SK-N-MC (cell line): ENCODE measurements at regions not wholly inside any gene's neighbourhood (a gene's known extent, or its start where the extent isn't known, plus 50 kb on each side); places are given as distances from the start of the nearest gene placed in this dataset.
A peak's percentile ranks its signal among the peaks of the same experiment; 100 is the strongest.
"Not testable (repeated sequence)": the region's sequence is repeated elsewhere in the genome, so short reads cannot be mapped to it uniquely, and the experiment has no call there.

Source experiments
- DNase-seq: peaks from one replicate; pipeline ENCODE4 v3.0.0-alpha.2; 2011; ENCODE audit warnings: low read depth, low spot score
- H3K27ac ChIP-seq: fragments of 200-600 bp; sonication (generic); 2 replicates; pipeline ENCODE4 v1.5.1; 2016; ENCODE audit warnings: mixed run types
- H3K36me3 ChIP-seq: fragments of 200-600 bp; sonication (generic); 2 replicates; pipeline ENCODE4 v1.6.1; 2017; ENCODE audit warnings: antibody characterized with exemption, low read length, mixed read lengths; ENCODE audit not compliant: insufficient read depth
- H3K4me3 ChIP-seq: fragments of 200-600 bp; sonication (generic); 2 replicates; pipeline ENCODE4 v1.5.1; 2016
- H3K9ac ChIP-seq: fragments of 200-600 bp; sonication (generic); 2 replicates; pipeline ENCODE4 v1.8.0; 2017; ENCODE audit warnings: mixed run types, mixed read lengths; ENCODE audit not compliant: insufficient read length
- H3K9me3 ChIP-seq: fragments of 200-600 bp; sonication (generic); 2 replicates; pipeline ENCODE4 v1.6.1; 2017; ENCODE audit warnings: low read depth, mild to moderate bottlenecking, antibody characterized with exemption, low read length, moderate library complexity, mixed read lengths
- EZH2 ChIP-seq: fragments of 200-600 bp; sonication (generic); IDR thresholded peaks from one replicate; pipeline ENCODE4 v1.6.1; 2017; ENCODE audit warnings: antibody characterized with exemption
- FOXP2 ChIP-seq: optimal IDR thresholded peaks from 2 replicates; pipeline ENCODE3; 2011; ENCODE audit warnings: mild to moderate bottlenecking, moderate library complexity; ENCODE audit not compliant: insufficient read depth; ENCODE audit errors: extremely low read length, control extremely low read depth
- POLR2AphosphoS5 ChIP-seq: IDR thresholded peaks from 2 replicates; pipeline ENCODE4 v1.6.1; 2012; ENCODE audit warnings: mild to moderate bottlenecking, low read depth, low read length, borderline replicate concordance

GRCh38 chr6:811831-812230 lies 118.9 kb upstream of the EXOC2 start:
- Histone ChIP-seq H3K27ac (no peak overlapping the region), H3K9me3 (no peaks in the 10 kb centered on the region), H3K4me3 (no peak overlapping the region), H3K9ac (no peak overlapping the region), H3K36me3 (no peaks in the 10 kb centered on the region)
- no peak for DNase-seq
- TF ChIP-seq POLR2AphosphoS5 (no peak), FOXP2 (no peak), EZH2 (no peak)

GRCh38 chr6:811191-811590 lies 118.3 kb upstream of the EXOC2 start:
- TF ChIP-seq POLR2AphosphoS5 (no peak), FOXP2 (no peak), EZH2 (no peak)

GRCh38 chr6:804771-805170 lies 111.8 kb upstream of the EXOC2 start:
- Histone ChIP-seq H3K36me3 (no peaks in the 10 kb centered on the region), H3K27ac (no peak overlapping the region), H3K9ac (no peak overlapping the region), H3K9me3 (no peaks in the 10 kb centered on the region), H3K4me3 (no peak overlapping the region)
- no peak for DNase-seq
- no peak for TF ChIP-seq POLR2AphosphoS5
- no peak for TF ChIP-seq EZH2
- TF ChIP-seq FOXP2: no peak

More at GRCh38 chr6:811191-811590, 118.3 kb upstream of the EXOC2 start:
- H3K9me3 ChIP-seq: no peaks in the 10 kb centered on the region
- no peak overlapping the region for H3K9ac ChIP-seq
- no peak for DNase-seq
- no peak overlapping the region for H3K4me3 ChIP-seq
- H3K36me3 ChIP-seq: no peaks in the 10 kb centered on the region
- no peak overlapping the region for H3K27ac ChIP-seq

- DNase-seq: no peak
- Histone ChIP-seq H3K27ac (no peak overlapping the region), H3K36me3 (no peaks in the 10 kb centered on the region), H3K9ac (no peak overlapping the region), H3K9me3 (no peaks in the 10 kb centered on the region), H3K4me3 (no peak overlapping the region)
- TF ChIP-seq POLR2AphosphoS5 (no peak), FOXP2 (no peak), EZH2 (no peak)
These were observed 111.4 kb upstream of the EXOC2 start for GRCh38 chr6:804317-804716.

GRCh38 chr6:803191-803977 lies 110.4 kb upstream of the EXOC2 start:
- Histone ChIP-seq H3K27ac (no peak overlapping the region), H3K4me3 (no peak overlapping the region), H3K36me3 (no peaks in the 10 kb centered on the region), H3K9ac (no peak overlapping the region), H3K9me3 (no peaks in the 10 kb centered on the region)
- no peak for TF ChIP-seq FOXP2
- TF ChIP-seq EZH2: no peak
- TF ChIP-seq POLR2AphosphoS5: no peak
- DNase-seq: no peak

- Histone ChIP-seq H3K9me3 (no peaks in the 10 kb centered on the region), H3K36me3 (no peaks in the 10 kb centered on the region), H3K9ac (no peak overlapping the region), H3K27ac (no peak overlapping the region), H3K4me3 (no peak overlapping the region)
- TF ChIP-seq FOXP2: no peak
- TF ChIP-seq EZH2: no peak
- TF ChIP-seq POLR2AphosphoS5: no peak
- no peak for DNase-seq
These were observed 109.8 kb upstream of the EXOC2 start for GRCh38 chr6:802701-803100.

- not testable (repeated sequence) for H3K27ac ChIP-seq, H3K9me3 ChIP-seq, H3K9ac ChIP-seq, H3K36me3 ChIP-seq, H3K4me3 ChIP-seq, DNase-seq
These were observed 109.3 kb upstream of the EXOC2 start for GRCh38 chr6:802223-802622.

- Histone ChIP-seq H3K27ac (no peak overlapping the region), H3K4me3 (no peak overlapping the region), H3K36me3 (no peaks in the 10 kb centered on the region), H3K9ac (no peak overlapping the region), H3K9me3 (no peaks in the 10 kb centered on the region)
- no peak for TF ChIP-seq POLR2AphosphoS5
- TF ChIP-seq FOXP2: no peak
- TF ChIP-seq EZH2: no peak
- DNase-seq: no peak
These were observed 106.8 kb upstream of the EXOC2 start for GRCh38 chr6:799769-800168.

- no peaks in the 10 kb centered on the region for H3K36me3 ChIP-seq
- no peak for TF ChIP-seq FOXP2
- no peak for TF ChIP-seq POLR2AphosphoS5
- DNase-seq: peak; percentile 14
- no peak overlapping the region for H3K4me3 ChIP-seq
- no peak overlapping the region for H3K27ac ChIP-seq
- no peak overlapping the region for H3K9ac ChIP-seq
- no peaks in the 10 kb centered on the region for H3K9me3 ChIP-seq
These were observed 104.6 kb upstream of the EXOC2 start for GRCh38 chr6:797479-798077.
